ENCODE measurements at regions not wholly inside any gene's neighbourhood (a gene's known extent, or its start where the extent isn't known, plus 50 kb on each side); places are given as distances from the start of the nearest gene placed in this dataset.
"Not testable (repeated sequence)": the region's sequence is repeated elsewhere in the genome, so short reads cannot be mapped to it uniquely, and the experiment has no call there.

DNA sequence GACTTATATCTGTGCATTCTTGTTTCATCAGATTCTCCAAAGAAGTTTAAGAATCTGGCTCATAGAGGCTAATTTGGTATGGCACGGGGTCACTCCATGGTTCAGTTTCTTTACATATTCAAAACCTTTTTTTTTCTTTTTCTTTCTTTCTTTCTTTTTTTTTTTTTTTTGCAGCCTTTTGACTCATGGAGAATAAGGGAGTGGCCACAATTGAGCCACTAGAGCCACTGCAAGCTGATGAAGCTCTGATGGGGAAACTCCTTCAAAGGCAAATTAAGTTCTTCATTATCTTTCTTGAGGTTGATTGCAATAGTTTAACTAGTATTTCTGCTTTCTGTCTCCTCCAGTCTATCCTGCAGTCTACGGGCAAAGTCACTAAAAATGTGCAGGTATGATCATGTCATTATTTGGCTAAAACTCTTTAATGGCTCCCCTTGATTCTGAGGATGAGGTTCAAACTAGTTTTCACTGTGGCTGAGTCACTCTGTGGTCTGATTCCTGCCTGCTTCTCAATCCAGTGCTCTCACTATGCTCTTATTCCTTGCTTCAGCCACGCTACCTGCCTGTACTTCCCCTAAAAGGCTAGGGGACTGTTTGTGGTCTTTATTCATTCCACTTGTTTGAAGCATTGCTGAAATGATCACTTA lies 93.5 kb upstream of the RIOK2 start:
- no peak for DNase-seq (ENCODE audit: extremely low read depth, low read depth)

DNA sequence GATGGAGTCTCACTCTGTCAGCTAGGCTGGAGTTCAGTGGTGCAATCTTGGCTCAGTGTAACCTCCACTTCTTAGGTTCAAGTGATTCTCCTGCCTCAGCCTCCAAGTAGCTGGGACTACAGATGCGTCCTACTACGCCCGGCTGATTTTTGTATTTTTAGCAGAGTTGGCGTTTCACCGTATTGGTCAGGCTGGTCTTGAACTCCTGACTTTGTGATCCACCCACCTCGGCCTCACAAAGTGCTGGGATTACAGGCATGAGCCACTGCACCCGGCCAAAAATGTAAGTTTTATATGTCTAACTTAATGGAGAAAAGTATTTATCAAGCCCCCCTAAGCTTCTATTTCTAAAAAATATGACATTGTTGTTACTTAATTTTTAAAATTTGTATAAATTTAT lies 98.2 kb upstream of the RIOK2 start:
- TF ChIP-seq, protein P1, sequence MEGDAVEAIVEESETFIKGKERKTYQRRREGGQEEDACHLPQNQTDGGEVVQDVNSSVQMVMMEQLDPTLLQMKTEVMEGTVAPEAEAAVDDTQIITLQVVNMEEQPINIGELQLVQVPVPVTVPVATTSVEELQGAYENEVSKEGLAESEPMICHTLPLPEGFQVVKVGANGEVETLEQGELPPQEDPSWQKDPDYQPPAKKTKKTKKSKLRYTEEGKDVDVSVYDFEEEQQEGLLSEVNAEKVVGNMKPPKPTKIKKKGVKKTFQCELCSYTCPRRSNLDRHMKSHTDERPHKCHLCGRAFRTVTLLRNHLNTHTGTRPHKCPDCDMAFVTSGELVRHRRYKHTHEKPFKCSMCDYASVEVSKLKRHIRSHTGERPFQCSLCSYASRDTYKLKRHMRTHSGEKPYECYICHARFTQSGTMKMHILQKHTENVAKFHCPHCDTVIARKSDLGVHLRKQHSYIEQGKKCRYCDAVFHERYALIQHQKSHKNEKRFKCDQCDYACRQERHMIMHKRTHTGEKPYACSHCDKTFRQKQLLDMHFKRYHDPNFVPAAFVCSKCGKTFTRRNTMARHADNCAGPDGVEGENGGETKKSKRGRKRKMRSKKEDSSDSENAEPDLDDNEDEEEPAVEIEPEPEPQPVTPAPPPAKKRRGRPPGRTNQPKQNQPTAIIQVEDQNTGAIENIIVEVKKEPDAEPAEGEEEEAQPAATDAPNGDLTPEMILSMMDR (IDR thresholded peaks at IDR 0.05; ENCODE audit: low read depth, low read length): no peak
- no peak for DNase-seq (ENCODE audit: extremely low read depth, low read depth)

More for the DNA sequence above, 93.5 kb upstream of the RIOK2 start:
- TF ChIP-seq, protein P1 (IDR thresholded peaks at IDR 0.05; ENCODE audit: low read depth, low read length): no peak

GRCh38 chr5:97297063-97297703 lies 114.1 kb upstream of the RIOK2 start:
- TF ChIP-seq, protein P1 (IDR thresholded peaks at IDR 0.05; ENCODE audit: low read depth, low read length): peak; percentile 28
- DNase-seq (ENCODE audit: extremely low read depth, low read depth): no peak

DNA sequence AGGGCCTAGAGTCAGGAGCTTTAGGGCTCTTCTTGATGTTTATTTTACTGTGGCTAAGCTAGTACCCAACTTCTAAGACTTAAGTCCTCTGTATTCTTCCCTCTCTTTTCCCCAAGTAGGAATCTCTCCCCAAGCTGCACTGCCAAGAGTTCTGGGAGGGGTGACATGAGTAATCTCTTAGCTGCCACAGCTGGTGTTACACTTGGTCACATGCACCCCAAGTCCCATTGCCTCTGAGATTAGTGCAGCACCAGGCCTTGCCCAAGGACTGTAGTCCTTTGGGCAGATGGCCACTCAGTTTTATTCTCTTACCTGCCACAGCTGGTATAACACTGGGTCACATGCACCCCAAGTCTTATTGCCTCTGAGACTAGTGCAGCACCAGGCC lies 114.7 kb upstream of the RIOK2 start:
- DNase-seq (ENCODE audit: extremely low read depth, low read depth): no peak
- TF ChIP-seq, protein P1 (IDR thresholded peaks at IDR 0.05; ENCODE audit: low read depth, low read length): no peak

DNA sequence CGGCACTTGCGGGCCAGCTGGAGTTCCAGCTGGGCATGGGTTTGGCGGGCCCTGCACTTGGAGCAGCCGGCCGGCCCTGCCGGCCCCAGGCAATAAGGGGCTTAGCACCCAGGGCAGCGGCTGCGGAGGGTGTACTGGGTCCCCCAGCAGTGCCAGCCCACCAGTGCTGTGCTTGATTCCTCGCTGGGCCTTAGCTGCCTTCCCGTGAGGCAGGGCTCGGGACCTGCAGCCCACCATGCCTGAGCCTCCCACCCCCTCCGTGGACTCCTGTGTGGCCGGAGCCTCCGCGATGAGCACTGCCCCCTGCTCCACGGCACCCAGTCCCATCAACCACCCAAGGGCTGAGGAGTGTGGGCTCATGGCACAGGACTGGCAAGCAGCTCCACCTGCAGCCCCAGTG lies 118.1 kb upstream of the RIOK2 start:
- DNase-seq (ENCODE audit: extremely low read depth, low read depth): not testable (repeated sequence)

DNA sequence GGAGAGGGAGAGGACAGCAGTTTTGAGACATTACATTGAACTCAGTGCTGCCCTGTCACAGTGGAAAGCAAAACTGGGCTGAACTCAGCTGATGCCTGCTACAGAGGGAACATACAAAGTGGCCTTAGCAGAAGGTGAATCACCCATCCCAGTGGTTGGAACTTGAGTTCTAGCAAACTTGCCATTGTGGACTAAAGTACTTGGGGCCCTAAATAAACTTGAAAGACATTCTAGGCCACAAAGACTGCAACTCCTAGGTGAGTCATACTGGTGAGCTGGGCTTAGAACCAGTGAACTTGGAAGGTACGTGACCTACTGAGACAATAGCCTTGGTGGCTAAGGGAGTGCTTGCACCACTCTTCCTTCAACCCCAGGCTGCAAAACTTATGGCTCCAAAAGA lies 155.7 kb upstream of the RIOK2 start:
- TF ChIP-seq, protein P1 (IDR thresholded peaks at IDR 0.05; ENCODE audit: low read depth, low read length): no peak
- DNase-seq (ENCODE audit: extremely low read depth, low read depth): no peak

GRCh38 chr5:97355775-97356174 lies 172.7 kb upstream of the RIOK2 start:
- DNase-seq (ENCODE audit: extremely low read depth, low read depth): no peak
- TF ChIP-seq, protein P1 (IDR thresholded peaks at IDR 0.05; ENCODE audit: low read depth, low read length): no peak

- no peak for DNase-seq (ENCODE audit: extremely low read depth, low read depth)
- TF ChIP-seq, protein P1 (IDR thresholded peaks at IDR 0.05; ENCODE audit: low read depth, low read length): no peak
Observed at GRCh38 chr5:97363577-97363976, 180.5 kb upstream of the RIOK2 start.

Data from AG09319 (cell line).